Adrenal gland (tissue), 5 donors: ENCODE measurements at regions not wholly inside any gene's neighbourhood (a gene's known extent, or its start where the extent isn't known, plus 50 kb on each side); places are given as distances from the start of the nearest gene placed in this dataset.

Experiments used
- POLR2A ChIP-seq, 2 donors: fragments of 450-650 bp; IDR thresholded peaks; one replicate each; pipeline ENCODE4 v1.6.1; 2017; ENCODE audit warnings: antibody characterized with exemption in 2 of 2, mild to moderate bottlenecking in 2 of 2, moderate library complexity in 1 of 2
- TF ChIP-seq, protein P1 (sequence below), 6 experiments: fragments of 450-650 bp in 4 of 6; fragments of 200-600 bp in 2 of 6; sonication (generic) in 1 of 6; IDR thresholded peaks; 1 replicate in 5 of 6; 2 replicates in 1 of 6; pipeline versions ENCODE4 v1.5.1 to v1.8.0; 2016 to 2021; ENCODE audit warnings: antibody characterized with exemption in 6 of 6, mild to moderate bottlenecking in 2 of 6, moderate library complexity in 1 of 6
- donor health status: DM: no; HTN: no; CAD: no.

DNA sequence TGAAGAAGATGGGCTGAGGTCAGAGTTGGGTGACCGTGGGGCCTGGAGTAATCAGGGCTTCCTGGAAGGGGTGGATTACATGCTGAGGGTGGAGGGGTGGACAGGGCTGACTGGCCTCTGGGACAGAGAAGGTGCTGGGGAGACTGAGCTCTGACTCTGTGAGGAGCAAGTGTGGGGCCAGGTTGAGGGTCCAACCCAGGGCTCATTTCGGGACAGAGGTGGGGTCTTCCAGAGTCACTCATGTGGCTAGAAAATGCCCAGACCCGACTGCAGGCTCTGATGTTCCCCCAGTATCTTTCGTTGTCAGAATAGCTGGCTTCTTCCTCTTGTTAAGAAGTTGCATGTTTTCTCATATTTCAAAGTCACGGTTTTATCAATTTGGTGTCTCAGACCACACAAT, 311.8 kb downstream of the PTPRU start:
- no peak for TF ChIP-seq POLR2A (IDR thresholded peaks at IDR 0.05)
- TF ChIP-seq, protein P1, sequence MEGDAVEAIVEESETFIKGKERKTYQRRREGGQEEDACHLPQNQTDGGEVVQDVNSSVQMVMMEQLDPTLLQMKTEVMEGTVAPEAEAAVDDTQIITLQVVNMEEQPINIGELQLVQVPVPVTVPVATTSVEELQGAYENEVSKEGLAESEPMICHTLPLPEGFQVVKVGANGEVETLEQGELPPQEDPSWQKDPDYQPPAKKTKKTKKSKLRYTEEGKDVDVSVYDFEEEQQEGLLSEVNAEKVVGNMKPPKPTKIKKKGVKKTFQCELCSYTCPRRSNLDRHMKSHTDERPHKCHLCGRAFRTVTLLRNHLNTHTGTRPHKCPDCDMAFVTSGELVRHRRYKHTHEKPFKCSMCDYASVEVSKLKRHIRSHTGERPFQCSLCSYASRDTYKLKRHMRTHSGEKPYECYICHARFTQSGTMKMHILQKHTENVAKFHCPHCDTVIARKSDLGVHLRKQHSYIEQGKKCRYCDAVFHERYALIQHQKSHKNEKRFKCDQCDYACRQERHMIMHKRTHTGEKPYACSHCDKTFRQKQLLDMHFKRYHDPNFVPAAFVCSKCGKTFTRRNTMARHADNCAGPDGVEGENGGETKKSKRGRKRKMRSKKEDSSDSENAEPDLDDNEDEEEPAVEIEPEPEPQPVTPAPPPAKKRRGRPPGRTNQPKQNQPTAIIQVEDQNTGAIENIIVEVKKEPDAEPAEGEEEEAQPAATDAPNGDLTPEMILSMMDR (IDR thresholded peaks at IDR 0.05) = no peak
